C4-2B (cell line): ENCODE measurements at regions not wholly inside any gene's neighbourhood (a gene's known extent, or its start where the extent isn't known, plus 50 kb on each side); places are given as distances from the start of the nearest gene placed in this dataset.

Experiments used
- H3K27ac ChIP-seq: fragments of 450-650 bp; 2 replicates; pipeline ENCODE4 v1.5.1; 2017
- CTCF ChIP-seq: fragments of 450-650 bp; conservative IDR thresholded peaks from 2 replicates; pipeline ENCODE4 v1.5.1; 2017; ENCODE audit warnings: mild to moderate bottlenecking
- ZFX ChIP-seq: fragments of 450-650 bp; IDR thresholded peaks from 2 replicates; pipeline ENCODE4 v1.6.1; 2017

- no peak for TF ChIP-seq CTCF
- TF ChIP-seq ZFX = no peak
- H3K27ac ChIP-seq = no peak overlapping the region
These were observed 84.7 kb upstream of the THBS1 start for GRCh38 chr15:39495871-39496840.

- no peak overlapping the region for H3K27ac ChIP-seq
- TF ChIP-seq CTCF = no peak
- TF ChIP-seq ZFX = no peak
These were observed 83.7 kb upstream of the THBS1 start for GRCh38 chr15:39497016-39497758.

GRCh38 chr15:39497759-39498565 is 82.9 kb upstream of the THBS1 start:
- no peak for TF ChIP-seq CTCF
- TF ChIP-seq ZFX = no peak
- no peak overlapping the region for H3K27ac ChIP-seq

- TF ChIP-seq ZFX (no peak), CTCF (no peak)
- H3K27ac ChIP-seq = no peak overlapping the region
These were observed 82.2 kb upstream of the THBS1 start for GRCh38 chr15:39498629-39499028.

- no peak overlapping the region for H3K27ac ChIP-seq
- TF ChIP-seq CTCF (no peak), ZFX (no peak)
These were observed 81.8 kb upstream of the THBS1 start for GRCh38 chr15:39499042-39499441.

- no peak overlapping the region for H3K27ac ChIP-seq
- TF ChIP-seq ZFX = no peak
- TF ChIP-seq CTCF = no peak
These were observed 81.2 kb upstream of the THBS1 start for GRCh38 chr15:39499681-39500080.
